ENCODE measurements at regions not wholly inside any gene's neighbourhood (a gene's known extent, or its start where the extent isn't known, plus 50 kb on each side); places are given as distances from the start of the nearest gene placed in this dataset.
"Not testable (repeated sequence)": the region's sequence is repeated elsewhere in the genome, so short reads cannot be mapped to it uniquely, and the experiment has no call there.

DNA sequence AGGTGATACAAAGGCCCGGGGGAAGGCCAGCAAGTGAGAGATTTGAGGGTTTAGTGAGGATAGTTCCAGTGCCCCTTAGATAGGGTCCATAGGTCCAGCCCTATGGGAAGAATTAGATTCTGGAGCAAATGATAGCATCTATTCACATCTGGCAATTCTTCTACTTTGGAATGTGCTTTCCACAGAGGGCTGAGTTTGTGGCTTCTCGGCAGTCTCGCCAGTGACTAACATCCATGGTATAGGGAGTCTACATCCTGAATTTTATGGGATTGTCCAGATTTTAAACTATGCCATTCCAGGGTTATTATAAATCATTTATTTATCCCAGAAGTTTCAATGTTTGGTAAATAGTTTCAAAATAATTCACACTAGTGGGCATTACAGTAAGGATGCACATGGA is 207.3 kb upstream of the ADO start:
- no peak for DNase-seq

DNA sequence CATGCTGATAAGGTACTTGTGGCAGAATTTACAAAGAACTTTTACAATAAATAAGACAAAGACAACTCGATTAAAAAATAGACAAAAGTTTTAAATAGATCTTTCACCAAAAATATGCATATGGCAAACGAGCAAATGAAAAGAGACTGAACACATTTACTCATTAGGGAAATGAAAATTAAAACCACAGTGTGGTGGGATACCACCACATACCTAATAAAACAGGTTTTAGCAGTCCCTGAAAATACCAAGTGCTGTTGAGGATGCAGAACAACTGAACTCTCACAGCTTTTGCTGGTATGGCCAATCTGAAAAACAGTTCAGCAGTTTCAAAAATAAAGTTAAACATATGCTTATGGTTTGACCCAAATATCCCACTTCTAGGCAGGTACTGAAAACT is 205.4 kb upstream of the ADO start:
- no peak for DNase-seq

DNA sequence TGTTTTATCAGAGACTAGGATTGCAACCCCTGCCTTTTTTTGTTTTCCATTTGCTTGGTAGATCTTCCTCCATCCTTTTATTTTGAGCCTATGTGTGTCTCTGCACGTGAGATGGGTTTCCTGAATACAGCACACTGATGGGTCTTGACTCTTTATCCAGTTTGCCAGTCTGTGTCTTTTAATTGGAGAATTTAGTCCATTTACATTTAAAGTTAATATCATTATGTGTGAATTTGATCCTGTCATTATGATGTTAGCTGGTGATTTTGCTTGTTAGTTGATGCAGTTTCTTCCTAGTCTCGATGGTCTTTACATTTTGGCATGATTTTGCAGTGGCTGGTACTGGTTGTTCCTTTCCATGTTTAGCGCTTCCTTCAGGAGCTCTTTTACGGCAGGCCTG is 198.0 kb upstream of the ADO start:
- not testable (repeated sequence) for DNase-seq

DNA sequence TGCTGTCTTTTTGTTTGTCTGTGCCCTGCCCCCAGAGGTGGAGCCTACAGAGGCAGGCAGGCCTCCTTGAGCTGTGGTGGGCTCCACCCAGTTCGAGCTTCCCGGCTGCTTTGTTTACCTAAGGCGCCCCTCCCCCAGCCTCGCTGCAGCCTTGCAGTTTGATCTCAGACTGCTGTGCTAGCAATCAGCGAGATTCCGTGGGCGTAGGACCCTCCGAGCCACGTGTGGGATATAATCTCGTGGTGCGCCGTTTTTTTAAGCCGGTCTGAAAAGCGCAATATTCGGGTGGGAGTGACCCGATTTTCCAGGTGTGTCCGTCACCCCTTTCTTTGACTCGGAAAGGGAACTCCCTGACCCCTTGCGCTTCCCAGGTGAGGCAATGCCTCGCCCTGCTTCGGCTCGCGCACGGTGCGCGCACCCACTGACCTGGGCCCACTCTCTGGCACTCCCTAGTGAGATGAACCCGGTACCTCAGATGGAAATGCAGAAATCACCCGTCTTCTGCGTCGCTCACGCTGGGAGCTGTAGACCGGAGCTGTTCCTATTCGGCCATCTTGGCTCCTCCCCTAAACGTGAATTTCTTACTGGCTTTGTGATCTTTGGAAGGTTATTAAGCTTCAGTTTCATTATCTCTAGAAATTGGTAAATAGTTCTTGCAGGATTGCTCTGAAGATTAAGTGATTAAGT is 196.2 kb upstream of the ADO start:
- not testable (repeated sequence) for DNase-seq

DNA sequence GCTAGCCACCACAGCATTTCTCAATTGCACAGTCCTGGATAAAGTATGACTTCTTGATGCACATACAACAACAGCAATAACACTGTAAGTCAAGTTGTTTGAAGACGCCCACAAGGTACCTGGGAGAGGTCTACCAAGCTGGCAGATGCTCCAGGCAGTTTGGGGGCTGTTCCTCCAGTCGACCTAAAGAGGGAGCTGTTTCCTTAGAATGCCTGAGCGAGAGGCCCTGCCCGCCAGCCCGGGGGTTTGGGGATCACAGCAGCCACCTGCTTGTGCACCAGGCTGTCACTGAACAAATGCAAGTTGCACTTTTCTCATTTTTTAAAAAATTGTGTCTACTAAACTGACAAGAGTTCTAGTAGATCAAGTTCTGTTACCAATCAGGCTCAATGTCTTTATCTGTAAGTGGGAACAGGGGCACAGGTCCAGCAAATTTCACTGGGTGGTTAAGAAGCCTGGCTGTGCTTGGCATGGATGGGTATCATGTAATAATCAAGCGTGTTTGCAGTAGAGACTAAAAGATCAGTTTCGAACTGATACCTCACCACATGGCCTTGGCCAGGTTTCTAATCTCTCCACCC is 193.8 kb upstream of the ADO start:
- DNase-seq = peak; percentile 84

DNA sequence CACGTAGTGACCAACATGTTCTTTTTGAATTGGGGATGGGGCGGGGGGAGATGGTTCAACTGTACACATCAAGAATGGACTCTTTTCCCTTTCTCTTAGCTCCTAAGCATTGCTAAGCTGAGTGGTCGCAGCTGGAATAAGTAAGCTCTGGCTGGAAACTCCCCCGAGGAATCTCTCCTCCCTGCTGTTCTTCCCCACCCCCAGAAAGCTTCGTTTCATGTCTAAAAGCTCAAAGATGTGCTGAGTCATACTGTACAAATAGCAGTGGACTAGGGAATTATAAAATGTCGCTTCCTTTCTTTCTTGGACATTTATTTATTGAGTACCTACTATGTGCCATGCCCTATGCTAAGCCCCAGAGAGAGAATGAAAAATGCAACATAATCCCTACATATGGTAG is 191.1 kb upstream of the ADO start:
- no peak for DNase-seq

DNA sequence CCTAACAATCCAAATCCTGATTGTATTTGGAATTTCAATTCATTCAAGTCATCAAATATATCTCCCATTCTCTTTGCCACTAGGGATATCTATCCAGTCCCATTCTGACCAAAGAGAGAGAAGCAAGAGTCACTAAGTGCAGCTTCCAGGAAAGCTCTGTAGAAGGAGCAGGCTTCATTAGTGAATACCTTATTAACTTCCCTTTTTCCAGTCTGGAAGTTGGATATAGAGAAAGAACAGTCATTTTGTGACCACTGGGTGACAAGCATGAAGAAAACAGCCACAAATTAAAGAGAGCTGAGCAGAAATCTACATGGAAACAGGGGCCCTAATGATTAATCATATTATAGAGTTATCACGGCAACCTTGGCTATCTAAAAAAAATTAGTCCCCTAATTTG is 190.7 kb upstream of the ADO start:
- no peak for DNase-seq

DNA sequence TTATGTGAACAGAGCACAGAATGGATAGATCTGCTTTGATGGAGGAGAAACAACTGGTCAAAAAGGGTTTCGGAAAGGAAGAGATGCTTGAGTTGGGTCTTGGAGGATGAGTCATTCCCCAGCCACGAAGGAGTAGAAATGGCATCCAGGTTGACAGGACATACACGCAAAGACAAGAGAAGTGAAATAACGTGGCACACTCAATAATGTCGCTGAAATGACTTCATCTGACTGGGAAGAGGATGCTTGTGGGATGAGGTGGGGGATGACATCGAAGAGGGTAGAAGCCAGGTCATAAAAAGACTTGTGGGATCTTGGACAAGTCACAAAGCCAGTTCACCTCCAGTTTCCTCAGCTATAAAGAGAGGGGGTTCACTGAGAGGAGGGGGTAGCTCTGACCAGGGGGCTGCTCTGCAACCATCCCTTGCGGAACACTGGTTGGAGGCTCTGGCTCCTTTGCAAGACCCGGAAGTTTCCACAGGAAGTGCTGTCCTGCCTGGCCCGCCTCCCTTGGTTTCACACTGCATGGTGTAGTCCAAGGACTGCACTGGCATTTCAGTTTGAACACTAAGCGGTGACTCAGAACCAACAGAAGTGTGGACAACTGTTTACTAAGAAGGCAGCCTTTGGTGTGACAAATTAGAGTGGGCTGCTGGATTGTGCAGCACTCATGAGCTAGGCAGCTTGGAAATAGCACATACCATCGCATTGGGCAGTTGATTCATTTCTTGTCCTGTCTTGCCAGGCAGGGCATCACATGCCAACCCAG is 189.9 kb upstream of the ADO start:
- DNase-seq = peak; percentile 94

DNA sequence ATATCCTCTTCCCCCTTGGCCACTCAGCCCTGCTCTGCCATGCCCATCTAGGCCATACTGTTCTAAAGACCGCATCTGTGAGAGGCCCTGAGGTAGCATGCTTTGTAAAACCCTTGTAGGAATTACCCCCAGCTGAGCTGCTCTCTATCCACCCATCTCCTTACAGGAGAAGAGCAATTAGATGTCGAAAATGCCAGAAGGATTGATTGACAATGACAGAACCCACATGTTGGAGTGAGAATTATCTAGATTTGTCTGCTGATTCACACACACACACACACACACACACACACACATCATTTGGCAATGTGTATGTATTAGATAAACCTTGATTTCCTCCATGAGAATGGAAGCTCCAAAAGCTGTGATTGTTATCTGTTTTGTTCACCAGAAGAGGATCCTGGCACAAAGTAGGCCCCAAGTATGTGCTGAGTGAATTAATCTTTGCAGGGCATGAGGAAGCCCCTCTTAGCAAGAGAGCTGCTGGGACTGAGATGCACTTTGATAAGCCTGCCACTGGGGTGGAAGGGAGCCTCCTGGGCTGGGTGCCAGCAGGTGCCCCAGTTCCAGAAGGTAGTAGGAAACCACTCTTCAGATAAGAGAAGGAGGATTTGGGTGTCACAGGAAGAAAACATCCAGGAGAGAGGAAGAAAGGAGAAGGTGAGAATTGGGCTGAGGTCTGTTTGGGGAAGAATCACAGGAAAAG is 187.5 kb upstream of the ADO start:
- no peak for DNase-seq

DNA sequence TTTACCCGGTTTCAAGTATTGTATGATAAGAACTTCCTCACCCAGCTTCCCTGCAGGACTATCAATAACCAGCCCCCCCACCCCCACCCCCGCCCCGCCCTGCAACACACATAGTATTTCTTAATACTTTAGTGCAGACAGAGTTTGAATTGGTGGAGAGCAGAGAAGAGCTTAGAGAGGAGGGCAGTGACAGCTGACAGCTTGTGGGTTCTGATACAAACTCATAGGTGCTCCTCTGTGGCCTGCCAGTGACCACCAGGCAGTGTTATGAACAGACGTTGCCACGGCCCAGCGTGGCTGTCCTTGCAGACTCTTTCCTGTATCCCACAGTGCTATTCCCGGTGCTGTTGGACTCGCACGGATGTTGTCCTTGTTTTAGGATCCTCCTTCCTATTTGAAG is 186.9 kb upstream of the ADO start:
- DNase-seq = no peak

DNA sequence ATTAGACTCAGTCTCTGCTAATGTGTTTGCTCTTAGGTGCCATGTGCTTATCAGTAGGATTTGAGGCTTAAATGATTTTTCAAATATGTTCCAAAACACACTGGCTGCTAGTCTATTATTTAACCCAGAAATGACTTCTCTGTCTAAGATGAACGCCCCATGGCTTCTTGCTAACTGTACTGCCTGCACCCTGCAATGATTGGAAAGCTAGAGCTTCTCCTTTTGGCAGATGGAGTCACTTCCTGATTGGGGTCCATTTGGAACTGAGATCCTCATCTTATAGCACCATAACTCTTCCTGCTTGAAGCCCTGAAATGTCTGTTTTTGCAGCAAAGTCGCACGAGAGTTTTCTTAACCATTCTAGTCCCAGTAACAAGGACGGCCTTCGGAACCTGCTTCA is 186.5 kb upstream of the ADO start:
- no peak for DNase-seq

DNA sequence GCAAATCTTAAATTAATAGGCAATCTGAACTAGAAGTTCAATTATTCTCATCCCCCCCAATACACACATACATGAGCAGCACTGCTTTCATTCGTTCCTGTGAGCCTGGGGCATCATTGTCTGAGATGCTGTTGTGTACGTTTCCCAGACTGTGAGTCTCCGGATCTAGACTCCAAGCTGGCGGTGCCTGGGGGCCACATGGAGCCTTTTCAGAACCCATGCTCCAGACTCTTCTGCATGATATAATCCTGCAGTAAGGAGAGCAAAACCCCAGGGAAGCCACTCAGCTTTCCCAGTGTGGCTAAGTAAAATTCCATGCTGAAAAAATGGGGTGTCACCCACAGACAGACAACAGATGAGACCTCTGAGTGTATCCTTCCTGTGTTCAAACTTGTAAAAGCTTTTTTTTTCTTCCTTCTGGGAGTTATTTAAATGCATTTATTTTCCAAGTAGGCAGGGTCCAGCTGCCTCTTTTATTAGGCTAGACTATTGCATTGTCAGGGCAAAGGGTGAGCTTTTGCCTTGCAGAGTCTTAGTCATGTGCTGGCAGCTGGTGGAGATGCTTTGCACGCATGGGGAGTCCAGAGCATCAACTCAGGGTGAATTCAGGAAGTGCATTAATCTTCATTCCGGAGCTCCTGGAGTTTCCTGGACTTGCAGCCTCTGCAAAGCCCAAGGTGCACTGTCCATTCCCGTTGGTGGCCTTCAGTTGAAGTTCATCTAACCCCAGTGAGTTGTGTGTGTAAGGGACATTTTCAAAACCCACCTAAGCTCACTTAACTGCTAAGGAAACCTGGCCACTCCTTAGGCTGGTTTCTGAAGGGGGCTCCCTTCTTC is 185.7 kb upstream of the ADO start:
- peak; percentile 24 for DNase-seq

DNA sequence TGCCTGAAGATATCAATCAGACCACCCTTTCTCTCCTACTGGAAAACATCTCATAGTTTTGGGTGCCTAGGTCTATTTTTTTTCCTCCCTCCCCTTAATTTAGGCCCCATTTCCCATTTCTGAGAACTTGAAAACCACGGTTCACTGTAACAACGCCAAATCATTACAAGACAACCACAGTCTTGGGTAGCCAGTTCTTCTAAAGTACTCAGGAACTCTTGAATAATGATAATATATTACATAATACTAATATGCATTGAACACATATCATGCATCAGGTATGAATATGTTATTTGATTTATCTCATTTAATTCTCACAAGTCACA is 185.1 kb upstream of the ADO start:
- DNase-seq = no peak

DNA sequence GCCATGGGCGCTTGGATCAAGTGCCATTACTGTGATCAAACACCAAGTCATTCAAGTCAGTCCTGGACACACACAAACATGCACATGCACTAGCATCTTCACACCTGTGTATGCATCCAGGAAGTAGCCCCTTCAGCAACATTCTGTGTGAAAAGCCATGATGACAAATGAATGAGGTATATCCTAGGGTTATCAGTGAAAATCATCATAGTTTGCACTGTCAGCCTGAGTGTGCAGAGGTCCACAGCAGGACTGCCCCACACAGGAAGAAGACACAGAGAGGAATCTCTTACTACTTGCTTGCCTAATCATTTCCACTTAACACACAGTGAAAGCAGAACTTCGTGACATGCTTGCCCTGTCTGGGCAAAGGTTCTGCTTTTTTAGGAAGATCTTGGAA is 184.0 kb upstream of the ADO start:
- peak; percentile 30 for DNase-seq

DNA sequence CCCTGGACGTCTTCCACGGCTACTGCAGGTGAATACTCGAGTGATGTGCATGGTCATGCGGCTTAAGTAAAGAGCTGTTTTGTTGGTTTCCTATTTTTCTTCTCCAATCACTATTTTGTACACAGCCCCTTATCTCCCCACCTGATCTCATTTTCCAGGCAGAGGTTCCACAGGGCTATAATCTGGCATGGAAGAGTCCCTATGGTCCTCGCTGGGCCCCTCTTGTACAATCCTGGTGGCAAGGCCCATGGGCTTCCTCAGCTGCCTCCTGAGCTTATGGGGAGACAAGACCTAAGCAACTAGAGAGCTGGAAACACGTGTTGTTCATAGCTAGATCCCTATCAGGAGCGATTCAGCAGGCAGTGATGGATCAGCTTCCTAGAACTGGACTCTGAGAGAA is 181.3 kb upstream of the ADO start:
- no peak for DNase-seq

DNA sequence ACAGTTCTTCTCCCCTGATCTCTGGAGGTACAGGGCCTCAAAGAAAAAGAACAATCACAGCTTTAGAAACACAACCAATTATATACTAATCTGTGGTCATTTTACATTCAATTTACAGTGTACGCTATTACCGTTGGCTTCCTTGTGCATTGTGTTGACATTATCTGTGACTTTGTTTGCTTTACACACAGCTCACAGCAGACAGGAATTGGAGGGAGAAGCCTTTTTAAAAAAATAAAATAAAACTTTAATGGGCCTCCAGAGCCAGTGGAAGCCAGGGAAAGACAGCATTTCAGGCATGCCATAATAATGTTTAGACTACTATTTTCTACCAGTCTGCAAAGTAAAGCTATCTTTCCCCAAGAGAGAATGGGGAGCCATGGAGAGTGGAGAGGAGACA is 179.0 kb upstream of the ADO start:
- DNase-seq = no peak

DNA sequence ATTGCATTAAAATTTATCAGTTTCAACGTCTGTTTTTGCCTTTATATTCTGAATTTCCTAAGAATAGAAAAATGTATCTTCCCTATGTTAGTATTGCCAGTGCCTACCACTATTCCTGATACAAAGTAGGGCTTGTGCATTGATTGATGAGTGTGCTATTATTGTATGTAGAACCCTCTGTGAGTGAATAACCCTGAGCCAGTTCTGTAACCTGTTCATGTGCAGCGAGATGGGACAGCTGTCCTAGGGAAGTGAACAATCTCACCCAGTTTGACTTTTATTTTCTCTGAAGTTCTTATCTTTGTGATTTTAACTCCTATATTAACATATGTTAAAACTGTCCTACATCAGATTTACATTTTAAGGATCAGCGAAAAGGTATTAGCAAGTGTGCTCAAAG is 178.4 kb upstream of the ADO start:
- no peak for DNase-seq

DNA sequence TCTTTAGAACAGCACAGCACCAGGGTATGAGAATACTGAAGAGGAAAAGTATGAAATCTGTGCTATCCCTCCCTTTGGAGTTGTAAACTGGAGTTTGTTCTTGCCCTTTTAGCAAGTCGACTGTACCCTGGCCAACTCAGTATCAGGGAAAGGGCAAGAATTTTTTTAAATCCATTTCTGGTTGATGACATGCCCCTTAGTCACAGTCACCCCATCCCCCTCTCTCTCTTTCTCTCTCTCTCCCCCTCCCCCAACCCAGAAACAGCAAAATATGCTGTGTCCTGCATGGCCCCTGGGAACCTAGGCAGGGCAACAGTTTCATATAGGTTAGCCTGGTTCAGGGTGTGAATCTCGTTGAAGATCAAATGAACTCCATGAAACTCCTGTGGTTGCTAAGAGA is 177.7 kb upstream of the ADO start:
- no peak for DNase-seq

DNA sequence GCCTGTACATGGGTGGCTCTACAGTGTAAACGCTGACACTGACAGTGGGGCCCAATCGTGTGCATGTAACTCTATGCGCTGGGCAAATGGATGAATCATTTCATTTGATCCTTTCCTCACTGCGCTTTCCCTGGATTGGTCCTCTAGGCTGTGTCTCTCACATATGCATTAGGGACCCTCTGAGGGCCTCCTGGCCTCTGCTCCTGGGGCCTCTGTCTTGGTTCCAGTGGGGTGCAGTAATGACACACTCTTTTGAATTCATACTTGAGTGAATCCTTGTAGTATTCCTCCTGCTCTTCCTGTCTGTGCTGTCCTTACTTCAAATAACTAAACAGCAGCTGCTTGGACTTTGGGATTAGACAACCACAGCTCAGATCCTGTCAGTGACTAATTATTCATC is 176.5 kb upstream of the ADO start:
- DNase-seq = no peak

DNA sequence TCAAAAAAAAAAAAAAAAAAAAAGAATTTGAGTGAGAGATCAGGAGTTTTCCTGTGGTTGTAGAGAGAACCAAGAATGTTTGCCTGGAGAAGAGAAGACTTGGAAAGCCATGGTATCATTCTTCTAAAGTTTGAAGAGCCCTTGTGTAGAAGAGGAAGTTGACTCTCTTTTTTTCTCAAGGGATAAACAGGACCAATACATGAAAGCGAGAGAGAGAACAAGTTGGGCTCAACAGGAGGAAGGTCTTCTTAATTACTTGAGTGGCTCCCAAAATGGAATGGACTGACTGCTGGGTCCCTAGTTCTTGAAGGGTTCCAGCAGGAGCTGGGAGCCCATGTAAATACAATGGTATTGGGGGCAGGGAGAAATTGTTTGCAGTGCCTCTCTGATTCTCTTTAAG is 173.3 kb upstream of the ADO start:
- no peak for DNase-seq

DNA sequence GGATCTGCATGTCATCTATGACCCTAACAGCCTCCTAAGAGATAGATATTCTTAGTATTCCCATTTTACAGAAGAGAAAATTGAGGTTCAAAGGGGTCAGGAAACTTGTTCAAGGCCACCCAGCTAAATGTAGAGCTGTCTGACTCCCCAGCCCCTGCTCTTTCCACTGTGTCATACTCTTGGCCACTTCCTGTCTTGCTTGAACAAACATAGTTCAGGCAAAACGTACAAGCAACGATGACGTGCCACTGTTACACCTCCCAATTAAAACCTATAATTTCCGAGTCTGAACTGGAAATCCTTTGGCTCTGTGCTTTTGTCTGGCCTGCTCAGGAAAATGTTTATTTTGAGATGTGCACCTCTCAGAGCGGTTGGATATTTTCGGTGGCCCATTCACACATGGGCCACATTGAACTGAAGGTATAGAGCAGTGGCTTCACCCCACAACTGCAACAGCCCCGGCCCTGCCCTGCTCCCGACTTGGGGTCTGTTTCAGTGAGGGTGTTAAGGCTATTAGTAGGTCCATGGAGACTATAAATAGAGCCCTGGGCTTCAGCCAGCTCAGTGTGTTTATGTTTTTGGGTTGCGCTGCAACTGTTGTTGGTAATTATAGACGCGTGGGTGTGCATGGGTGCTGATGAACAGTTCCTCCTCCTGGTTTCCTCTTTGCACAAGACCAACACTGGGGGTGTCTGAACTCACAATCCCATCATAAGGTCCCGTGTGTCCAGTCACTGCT is 172.3 kb upstream of the ADO start:
- DNase-seq = peak; percentile 70

DNA sequence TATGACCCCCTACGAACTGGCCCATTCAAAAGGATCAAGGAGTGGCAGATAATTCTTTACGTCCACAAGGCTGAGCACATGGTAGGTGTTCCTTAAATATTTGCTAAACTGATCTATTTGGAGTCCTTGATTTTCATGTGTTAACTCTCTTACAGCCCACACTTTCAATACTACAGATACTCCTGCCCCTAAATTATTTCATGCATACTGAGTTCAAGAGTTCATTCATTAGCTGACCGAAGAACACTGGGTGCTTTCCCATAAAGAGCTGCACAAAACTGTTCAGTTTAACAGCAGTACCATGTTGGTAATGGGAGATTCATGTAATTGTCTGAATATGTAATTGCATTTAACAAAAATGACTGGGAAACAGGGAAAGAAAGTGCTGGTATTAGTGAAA is 170.5 kb upstream of the ADO start:
- no peak for DNase-seq

Data from activated CD4-positive, alpha-beta T cell treated with anti-CD3 and anti-CD28 coated beads, Interleukin-10, Interleukin-2, amounts not matched to agents 100 ng/mL and 50 ng/mL, durations not matched to agents 16 hours and 8 hours (primary cell).